HG03520 (cell line): ENCODE measurements at regions not wholly inside any gene's neighbourhood (a gene's known extent, or its start where the extent isn't known, plus 50 kb on each side); places are given as distances from the start of the nearest gene placed in this dataset.
"Not testable (repeated sequence)": the region's sequence is repeated elsewhere in the genome, so short reads cannot be mapped to it uniquely, and the experiment has no call there.

Experiments
- ATAC-seq: cut with Tn5 transposase; IDR thresholded peaks from one replicate; pipeline ENCODE4 v1.9.1; 2021; ENCODE audit warnings: mild to moderate bottlenecking, moderate library complexity; ENCODE audit not compliant: unreplicated experiment

DNA sequence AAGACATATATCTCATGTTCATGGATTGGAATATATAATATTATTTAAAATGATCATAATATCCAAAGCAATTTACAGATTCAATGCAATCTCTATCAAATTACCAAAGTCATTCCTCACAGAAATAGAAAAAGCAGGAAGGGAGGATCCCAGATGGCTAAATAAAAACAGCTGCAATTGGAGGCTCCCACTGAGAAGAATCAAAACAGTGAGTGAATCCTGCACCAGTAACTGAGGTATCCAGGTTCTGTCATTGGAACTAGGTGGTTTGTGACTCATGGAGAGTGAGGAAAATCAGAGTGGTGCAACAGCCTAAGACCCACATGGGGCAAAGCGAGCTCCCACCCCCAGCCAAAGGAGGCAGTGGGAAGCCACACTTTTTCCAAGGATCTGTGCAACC lies 128.4 kb downstream of the MTERF1 start:
- ATAC-seq, result no peak

- ATAC-seq, result not testable (repeated sequence)
Observed at GRCh38 chr7:91754280-91754679, 126.2 kb downstream of the MTERF1 start.

DNA sequence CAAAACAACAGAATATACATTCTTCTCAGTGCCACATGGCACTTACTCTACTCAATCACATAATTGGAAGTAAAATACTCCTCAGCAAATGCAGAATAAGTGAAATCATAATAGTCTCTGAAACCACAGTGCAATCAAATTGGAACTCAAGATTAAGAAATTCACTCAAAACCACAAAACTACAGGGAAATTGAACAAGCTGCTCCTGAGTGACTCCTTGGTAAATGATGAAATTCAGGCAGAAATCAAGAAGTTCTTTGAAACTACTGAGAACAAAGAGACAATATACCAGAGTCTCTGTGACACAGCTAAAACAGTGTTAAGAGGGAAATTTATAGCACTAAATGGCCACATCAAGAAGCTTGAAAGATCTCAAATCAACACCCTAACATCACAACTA lies 125.4 kb downstream of the MTERF1 start:
- ATAC-seq, result not testable (repeated sequence)

- no peak for ATAC-seq
Observed at GRCh38 chr7:91759205-91759863, 121.2 kb downstream of the MTERF1 start.

DNA sequence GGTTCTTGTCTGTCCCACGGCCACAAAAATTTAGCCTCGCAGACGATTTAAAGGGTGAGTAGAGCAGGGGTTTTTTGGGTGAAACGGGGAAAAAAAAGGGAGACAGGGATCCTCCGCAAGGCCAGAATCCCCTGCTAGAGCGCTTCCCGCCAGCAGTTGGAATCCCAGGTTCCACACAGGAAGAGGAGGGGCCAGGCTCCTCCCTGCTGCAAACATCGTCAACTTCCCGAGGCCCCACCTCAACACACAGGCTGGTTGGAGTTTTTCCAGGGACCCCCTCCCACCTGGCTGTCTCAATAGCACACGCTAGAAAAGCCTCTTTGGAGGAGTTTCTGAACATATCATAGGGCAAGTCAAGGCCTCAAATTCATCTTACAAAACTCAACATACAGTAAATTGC lies 112.7 kb downstream of the MTERF1 start:
- ATAC-seq, result no peak

GRCh38 chr7:91771394-91771793 lies 109.1 kb downstream of the MTERF1 start:
- no peak for ATAC-seq

- no peak for ATAC-seq
Observed at GRCh38 chr7:91771921-91772815, 108.3 kb downstream of the MTERF1 start.

DNA sequence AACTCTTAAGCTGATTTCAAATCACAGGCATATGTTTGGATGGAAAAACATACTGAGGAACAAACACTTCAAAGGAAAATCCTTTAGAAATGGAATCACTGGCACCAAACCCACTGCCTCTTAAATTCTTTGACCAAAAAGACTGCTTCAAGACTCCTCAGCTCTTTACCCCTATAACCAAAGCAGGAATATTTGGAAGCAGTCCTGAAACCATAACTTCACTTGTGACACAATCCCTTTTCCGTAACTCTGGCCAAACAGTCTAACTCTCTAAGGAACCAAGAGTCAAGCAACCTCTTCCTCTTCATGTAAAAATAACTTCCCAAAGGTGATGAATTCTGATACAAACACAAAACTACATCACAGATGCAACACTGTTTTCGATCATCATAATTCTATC lies 104.3 kb downstream of the MTERF1 start:
- ATAC-seq, result no peak

DNA sequence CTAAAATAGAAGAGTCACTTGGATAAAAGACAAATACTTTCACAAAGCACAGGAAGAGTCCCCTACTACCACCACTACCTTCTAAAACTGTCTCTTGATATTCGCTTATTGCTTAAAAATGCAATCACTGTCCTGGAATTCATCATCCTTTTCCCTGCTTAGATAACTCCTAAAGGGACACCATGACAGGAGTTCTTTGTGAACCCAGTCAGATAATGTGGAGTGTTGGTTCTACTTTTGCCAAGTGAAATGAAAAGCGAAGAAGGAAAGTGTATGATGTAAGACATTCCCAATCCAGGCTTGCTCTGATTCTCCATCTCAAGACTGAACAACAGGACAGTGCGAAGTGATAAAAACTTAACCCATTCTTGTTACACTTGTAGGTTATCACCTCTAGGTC lies 103.0 kb downstream of the MTERF1 start:
- no peak for ATAC-seq

- ATAC-seq, result no peak
Observed at GRCh38 chr7:91778416-91778815, 102.1 kb downstream of the MTERF1 start.

DNA sequence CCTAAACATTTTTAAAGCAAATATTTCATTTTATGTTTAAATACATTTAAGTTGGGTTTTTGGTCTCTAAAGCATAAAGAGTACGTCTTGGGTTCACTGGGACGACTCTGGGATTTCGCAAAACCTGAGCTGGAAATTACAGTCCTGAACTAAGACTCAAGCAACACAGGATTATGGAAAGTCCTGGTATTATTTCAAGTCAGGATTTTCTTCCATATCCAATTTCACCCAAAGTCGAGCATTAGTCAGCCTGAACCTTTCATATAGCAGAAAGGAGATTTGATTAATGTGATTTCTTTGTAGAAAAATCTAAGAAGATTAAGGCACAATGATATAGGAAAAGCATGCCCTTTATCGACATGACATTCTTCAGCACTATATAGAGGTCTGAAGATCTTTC lies 100.0 kb downstream of the MTERF1 start:
- ATAC-seq, result no peak

- no peak for ATAC-seq
Observed at GRCh38 chr7:91784469-91784868, 96.0 kb downstream of the MTERF1 start.

- no peak for ATAC-seq
Observed at GRCh38 chr7:91787931-91788330, 92.6 kb downstream of the MTERF1 start.

DNA sequence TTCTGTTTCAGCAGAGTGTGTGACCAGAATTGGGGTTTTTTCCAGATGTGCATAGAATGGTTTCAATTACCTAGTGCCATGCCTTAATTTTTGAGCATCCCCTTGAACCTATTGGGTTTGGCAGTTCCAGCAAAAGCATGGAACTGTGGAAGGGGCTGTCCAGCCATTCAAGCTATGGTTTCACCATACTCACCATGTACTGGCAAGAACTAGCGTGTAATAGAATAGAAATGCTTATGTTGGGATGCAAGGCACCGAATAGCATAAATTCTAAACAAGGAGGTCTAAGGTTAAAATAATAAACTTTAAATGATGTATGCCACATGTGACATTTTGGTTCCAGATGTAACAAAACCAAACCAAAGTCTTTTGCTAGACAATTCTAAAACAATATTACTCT lies 91.4 kb downstream of the MTERF1 start:
- no peak for ATAC-seq

DNA sequence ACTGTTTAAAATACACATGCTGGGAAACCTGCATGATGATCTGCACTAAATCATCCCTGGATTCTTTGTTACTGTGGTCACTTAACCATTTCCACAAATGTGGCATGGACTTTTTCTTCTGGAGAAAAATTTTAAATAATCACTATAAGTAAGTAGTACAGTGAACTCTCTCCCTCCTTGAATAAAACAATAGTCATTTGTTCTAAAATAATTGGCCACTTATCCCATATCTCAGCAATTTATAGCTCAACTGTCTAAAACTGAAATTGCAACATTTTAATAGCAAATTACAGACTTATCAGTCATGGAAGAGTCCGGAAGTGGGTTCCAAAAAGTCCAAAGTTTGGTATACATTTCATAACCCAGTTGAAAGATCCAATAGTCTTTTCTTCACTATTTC lies 90.9 kb downstream of the MTERF1 start:
- no peak for ATAC-seq

- ATAC-seq, result not testable (repeated sequence)
Observed at GRCh38 chr7:91790646-91791045, 89.9 kb downstream of the MTERF1 start.

DNA sequence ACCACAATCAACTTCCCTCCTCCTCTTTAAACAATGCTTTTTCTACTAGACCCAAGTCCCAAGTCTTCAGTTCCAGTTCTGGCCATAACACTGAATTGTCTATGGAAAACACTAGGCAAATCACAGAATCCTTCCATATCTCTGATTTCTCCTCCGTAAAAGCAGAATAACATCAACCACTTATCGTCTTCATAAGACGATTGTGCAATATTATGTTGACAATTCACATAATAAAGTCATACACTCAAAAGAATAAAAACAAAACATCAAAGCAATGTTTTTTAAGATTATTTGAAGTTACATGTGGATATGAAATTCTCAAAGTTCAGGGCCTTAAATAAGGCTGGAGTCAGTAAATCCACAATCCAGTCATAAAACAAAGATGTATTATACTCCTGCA lies 84.4 kb downstream of the MTERF1 start:
- no peak for ATAC-seq

- ATAC-seq, result no peak
Observed at GRCh38 chr7:91798425-91798824, 82.1 kb downstream of the MTERF1 start.

GRCh38 chr7:91800389-91800788 lies 80.1 kb downstream of the MTERF1 start:
- ATAC-seq, result no peak

DNA sequence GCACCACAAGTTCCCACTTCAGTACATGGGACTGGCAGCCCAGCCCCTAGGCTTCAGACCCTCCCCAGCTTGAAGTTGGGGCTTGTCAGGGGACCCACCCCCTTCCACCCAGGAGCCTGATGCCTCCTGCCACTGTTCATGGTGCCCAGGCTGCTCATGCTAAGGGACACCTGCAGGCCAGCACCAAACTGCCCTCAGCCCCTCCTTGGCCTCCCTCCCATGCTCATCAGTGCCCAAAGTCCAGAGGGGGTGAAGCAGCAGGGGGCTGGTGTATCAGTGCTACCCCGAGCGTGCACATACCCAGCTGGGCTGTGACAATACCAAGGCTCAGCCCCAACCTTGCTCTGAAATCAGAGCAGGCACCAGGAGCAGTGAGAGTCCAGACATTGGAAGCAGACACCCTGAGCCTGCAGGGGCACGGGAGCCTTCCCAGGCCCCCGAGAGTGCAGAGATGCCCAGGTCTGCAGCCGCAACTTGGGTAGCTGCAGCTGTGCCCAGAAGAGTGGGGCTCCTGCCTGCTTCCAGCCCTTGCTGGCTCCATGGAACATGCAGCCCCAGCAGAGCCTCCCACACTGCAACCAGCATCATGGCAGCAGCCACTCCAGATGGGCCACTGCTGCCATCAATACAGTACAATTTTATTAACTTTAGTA lies 79.0 kb downstream of the MTERF1 start:
- ATAC-seq, result no peak

- no peak for ATAC-seq
Observed at GRCh38 chr7:91811236-91811635, 69.3 kb downstream of the MTERF1 start.

- no peak for ATAC-seq
Observed at GRCh38 chr7:91811641-91812040, 68.9 kb downstream of the MTERF1 start.
